ENCODE measurements at regions not wholly inside any gene's neighbourhood (a gene's known extent, or its start where the extent isn't known, plus 50 kb on each side); places are given as distances from the start of the nearest gene placed in this dataset.
A peak's percentile ranks its signal among the peaks of the same experiment; 100 is the strongest.
"Not testable (repeated sequence)": the region's sequence is repeated elsewhere in the genome, so short reads cannot be mapped to it uniquely, and the experiment has no call there.

DNA sequence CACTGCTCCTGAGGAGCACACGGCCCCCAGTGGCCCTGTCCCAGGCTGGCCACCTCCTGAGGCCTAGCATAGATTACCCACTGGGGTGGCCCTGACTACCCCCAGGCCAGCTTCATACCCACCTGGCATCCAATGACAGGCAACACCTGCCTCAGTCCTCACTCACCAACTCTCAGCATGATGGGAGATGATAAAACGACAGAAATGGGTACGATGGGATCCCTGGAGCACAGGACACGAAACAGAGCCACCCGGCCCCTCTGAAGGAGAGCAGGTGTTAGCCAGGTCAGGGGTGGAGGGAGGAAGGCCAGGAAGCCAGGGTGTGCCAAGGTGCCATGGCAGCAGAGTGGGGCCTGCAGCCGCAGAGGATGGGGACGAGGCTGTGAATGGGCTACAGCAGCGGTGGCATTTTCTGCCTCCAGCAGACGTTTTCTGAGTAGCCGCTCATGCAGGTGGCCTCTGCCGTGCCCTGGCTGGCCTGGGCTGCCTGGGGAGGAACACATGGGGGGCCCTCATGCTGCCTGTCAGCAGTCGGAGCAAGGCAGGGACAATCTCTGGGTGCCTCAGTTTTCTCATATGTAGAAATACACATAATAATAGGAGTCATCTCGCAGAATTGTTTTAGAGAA is 50.2 kb upstream of the FGF3 start:
- no peak for DNase-seq

DNA sequence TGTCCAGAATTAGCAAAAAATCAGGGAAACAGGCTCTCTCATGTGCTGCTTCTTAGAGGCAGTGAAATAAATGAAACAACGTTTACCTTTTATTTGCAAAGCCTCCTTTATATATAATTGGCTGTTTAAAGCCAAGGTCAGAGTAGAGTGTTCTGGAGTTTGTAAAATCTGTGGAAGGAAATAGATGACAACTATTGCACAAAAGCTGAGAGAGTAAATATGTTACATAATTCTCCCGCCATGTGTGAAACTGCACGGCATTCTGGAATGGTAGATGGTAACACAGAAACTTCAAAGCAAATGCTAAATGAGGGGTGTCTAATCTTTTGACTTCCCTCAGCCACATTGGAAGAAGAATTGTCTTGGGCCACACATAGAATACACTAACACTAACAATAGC is 51.5 kb upstream of the FGF3 start:
- no peak for DNase-seq

DNA sequence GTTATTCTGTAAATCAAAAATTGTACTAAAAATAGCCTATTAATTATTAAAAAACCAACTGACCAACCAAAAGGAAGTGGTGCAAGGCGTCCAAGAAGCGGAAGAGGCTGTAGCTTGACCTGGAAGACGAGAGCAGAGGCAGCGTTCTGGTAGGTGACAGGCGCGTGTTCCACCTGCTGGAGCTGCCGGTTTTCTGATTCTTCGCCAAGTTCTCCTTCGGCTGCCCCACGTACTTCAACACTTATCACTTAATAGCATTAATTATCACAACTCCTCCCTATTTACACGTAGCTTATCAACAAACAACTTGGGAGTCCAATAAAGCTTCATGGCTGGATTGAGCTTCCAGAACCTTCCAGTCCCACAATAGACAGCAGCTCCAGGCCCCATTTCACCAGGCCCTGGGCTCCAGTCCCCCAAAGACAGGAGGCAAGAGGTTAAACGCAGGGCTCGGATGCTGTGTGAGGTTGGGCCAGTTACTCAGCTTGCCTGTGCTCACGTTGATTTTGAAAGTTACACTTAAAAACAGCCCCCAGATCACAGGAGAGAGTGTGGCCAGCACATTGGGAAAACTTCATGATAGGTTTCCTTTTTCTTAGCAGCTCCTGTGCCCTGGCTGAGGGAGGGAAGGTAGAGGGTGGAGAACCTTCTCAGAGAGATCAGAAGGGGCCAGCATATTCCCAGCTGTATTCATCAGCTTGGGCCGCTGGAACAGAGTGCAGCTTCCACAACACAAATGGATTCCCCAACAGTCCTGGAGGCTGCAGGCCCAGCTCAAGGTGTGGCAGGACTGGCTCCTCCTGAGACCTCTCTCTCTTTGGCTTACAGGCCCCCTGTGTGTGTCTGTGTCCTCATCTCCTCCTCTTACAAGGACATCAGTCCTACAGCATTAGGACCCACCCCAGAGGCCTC is 54.2 kb upstream of the FGF3 start:
- no peak for DNase-seq

GRCh38 chr11:69874178-69874983 is 55.2 kb upstream of the FGF3 start:
- peak; percentile 1 for DNase-seq

- peak; percentile 3 for DNase-seq
These were observed 55.9 kb upstream of the FGF3 start for GRCh38 chr11:69874984-69875624.

- peak; percentile 5 for DNase-seq
These were observed 56.8 kb upstream of the FGF3 start for GRCh38 chr11:69876013-69876412.

DNA sequence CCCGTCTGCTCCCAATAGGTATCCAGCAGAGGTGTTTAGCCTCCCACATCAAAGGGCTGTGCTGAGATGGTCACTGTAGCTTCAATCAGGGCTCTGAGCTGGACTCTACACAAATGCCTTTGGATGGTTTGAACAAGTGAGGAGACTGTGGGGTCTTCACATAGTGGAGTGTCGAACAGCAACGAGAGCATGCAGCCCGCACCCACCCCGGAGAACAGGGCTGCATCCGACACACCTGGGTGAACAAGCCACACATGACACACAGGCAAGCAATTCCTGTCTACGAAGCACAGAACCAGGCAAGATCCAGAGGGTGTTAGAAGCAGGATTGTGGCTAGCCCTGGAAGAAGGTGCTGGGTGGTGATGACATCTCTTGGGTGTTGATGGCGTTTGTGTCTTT is 58.0 kb upstream of the FGF3 start:
- peak; percentile 5 for DNase-seq

DNA sequence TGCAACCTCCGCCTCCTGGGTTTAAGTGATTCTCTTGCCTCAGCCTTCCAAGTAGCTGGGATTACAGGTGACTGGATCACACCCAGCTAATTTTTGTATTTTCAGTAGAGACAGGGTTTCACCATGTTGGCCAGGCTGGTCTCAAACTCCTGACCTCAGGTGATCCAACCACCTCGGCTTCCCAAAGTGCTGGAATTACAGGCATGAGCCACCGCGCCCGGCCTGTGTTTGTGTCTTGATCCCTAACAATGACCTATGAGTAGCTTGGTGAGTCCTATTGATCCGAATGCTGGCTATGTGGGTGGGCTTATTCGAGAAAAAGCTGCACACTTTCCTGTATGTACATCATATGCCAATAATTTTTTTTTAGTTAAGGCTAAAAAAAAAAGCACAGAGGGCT is 58.5 kb upstream of the FGF3 start:
- DNase-seq: not testable (repeated sequence)

GRCh38 chr11:69878144-69878883 is 59.1 kb upstream of the FGF3 start:
- peak; percentile 3 for DNase-seq

- peak; percentile 8 for DNase-seq
These were observed 59.9 kb upstream of the FGF3 start for GRCh38 chr11:69878927-69879728.

GRCh38 chr11:69879729-69880005 is 60.5 kb upstream of the FGF3 start:
- DNase-seq: no peak

DNA sequence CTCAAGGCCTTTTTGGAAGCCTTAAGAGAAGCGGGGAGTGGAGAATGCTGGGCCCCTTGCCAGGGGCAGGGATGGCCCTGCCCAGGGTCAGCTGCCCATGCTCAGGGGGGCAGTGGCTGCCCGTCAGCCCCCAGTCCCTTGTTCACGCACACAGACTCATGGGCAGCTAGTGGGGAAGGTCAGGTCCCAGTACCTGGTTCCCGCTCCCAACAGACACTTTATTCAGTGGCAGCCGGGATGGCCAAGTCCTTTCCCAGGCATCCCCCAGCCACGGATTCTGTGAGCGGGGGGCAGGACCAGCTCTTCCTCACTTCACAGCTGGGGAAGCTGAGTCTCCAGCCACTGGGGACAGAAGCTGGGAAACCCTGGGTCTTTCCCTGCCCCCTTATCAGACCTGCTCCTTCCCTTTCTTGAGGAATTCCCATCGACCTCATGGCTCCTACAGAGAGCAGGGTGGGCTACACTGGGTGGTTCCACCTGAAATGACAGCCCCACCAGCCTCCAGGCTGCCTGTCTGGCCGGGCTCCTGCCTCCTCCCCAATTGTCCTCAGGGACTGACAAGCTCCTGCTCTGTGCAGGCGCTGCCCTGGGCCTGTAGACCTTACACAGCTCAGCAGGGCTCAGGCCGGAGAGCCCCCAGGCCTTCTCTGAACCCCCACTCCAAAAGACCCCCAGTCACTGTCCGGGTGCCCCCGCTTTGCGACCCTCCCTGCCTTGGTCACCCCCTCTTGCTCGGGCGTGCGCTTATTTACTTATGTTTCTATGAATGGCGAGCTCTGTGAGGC is 61.0 kb upstream of the FGF3 start:
- peak; percentile 8 for DNase-seq

DNA sequence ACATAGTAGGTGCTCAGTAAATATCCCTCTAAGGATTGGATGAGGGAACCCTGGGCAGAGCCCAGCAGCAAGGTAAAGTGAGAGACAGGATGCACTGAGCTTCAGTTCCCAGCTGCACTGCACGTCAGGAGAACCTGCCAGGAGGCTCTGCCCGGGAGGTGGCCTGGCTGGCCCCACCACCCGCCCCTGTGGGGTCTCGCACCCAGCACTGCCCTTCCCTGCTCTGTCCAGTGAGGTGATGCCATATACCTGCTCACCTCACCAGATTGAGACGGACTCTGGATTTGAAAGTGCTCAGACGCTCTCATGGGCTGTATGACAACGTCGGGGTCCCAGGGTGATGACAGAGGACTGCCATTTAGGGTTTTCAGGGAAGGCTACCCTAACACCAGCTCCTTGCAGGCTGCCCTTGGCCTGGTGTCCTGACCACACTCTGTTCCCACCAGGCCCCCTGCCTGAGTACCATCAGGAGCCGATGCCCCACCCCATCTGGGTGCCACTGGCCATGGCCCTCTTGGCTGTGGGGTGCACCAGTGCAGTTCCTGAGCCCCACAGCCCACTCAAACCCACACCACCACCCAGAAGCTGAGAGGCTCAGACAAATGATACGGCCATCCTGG is 61.7 kb upstream of the FGF3 start:
- DNase-seq: peak; percentile 8

GRCh38 chr11:69881467-69882269 is 62.5 kb upstream of the FGF3 start:
- no peak for DNase-seq

DNA sequence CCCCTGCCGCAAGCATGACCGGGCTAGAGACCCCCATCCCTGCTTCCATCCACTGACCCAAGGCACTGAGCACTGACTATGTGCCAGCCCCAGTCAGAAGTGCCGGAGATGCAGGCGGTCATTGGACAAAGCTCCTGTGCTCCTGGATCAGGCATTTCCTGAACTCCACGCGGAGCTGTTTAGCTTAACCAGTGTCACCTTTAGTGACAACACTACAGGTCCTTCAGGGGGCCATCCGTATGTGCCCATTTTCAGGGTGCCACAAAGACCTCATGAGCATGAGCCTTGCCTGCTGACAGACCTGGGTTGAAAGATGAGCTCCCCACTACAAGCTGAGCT is 63.0 kb upstream of the FGF3 start:
- DNase-seq: no peak

DNA sequence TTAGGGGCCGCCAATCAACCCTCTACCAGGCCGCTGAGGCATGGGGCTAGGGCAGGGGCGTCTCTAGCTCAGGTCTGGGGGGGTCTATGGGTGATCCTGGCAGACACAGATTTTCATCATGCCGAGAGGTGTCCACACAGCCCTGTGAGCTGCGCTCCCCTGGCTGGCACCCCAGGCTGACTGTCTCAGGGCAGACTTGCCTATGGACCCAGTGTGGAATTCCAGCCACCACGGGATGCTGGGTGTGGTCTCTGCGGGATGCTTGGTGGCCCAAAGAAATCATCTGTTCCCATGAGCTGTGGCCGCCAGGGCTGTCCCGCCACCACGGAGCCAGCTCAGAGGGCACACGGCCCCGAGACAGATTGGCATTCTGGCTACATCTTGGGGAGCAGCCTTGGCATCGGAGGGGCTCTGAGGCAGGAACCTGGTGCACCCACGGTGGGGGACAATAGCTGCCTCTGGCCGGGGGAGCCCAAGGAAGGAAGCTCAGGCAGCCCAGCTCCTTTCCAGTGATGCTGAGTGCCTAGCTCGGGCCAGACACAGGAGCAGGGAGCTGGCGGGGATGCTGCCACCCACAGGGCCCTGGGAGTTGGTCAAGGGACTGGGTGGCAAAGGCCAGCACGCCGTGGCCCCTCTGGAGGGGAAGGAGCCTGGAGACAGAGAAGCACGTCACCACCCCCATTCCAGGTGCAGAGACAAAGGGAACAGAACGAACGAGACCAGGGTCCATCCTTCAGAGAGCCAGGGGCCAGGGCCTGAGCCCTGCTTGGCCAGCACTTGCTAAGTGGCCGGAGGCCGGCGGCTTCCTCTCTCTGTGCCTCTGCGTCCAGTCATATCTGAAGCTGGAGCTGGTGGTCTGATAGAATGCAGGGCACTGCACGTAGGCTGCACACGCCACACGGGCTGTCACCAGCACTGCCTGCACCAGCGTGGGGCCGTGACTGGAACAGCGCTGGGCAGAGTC is 64.4 kb upstream of the FGF3 start:
- no peak for DNase-seq

DNA sequence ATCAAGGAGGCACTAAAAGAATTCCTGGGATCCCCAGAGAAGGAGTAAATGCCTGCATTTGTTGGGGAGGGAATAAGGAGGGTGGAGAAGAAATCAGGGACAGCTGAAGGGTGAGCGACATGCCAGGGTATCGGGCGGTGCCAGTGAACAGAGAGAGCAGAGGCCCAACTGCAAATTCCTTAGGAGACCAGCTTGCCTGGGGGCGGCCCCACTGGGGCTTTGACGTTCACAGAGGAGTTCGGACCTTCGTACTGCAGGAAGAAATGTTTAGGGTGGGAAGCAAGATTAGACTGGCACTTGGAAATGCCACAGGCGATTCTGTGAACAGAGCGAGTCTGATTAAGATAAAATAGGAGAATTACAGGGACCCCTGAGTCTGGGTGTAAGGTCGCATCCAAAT is 65.1 kb upstream of the FGF3 start:
- no peak for DNase-seq

DNA sequence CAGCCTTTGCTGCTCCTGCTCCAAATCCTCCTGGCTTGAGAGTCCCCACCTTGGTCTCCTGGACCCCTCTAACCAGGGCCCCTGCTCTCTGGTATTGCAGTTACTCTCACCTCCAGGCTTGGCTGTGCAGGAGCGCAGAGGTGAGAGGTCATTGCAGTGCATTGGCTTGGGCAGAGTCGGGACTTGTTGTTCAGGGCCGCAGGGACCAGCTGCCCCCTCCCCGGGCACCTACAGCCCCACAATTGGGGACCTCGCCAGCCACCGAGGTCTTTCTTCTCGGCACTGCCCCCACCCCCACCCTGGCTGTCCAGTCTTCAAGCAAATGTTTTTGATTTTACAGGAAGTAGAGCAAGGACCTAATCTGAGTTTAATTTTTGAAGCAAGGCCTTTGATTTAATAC is 65.5 kb upstream of the FGF3 start:
- DNase-seq: no peak
